ENCODE measurements at regions not wholly inside any gene's neighbourhood (a gene's known extent, or its start where the extent isn't known, plus 50 kb on each side); places are given as distances from the start of the nearest gene placed in this dataset.

GRCh38 chr10:10927608-10928007 lies 90.1 kb upstream of the CELF2 start:
- no peak for DNase-seq

DNA sequence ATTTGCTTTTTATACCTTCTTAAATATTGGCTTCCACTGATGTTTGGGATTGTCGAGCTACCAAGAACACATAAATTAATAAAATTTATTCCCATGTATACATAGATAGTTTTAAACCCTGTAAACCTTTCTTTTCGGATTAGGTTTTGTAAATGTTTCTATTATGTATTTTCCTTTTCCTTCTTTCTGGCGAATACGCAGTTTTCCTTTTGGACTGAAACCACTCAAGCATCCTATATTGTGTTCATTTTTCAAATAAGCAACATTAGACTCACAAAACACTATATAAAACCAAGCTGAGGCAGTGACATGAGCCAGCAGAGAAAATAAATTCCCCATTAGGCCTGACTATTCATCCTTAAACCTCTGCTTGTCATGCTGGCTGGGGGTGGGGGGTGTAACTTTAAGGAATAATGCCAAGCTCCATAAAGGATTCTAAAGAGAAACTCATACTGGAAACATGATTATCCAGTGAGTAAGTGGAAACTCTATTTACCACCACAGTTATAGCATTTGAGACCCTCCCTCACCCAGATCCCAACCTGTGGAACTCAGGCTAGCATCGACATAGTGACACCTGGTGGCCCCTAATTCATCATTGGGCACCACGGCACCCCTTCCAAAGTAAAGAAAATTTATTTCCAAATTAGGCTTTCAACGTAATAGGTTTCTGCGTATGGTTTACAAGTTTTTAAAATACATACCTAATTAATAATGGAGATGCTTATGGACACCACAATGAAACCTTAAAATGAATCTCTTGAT lies 86.5 kb upstream of the CELF2 start:
- DNase-seq = no peak

DNA sequence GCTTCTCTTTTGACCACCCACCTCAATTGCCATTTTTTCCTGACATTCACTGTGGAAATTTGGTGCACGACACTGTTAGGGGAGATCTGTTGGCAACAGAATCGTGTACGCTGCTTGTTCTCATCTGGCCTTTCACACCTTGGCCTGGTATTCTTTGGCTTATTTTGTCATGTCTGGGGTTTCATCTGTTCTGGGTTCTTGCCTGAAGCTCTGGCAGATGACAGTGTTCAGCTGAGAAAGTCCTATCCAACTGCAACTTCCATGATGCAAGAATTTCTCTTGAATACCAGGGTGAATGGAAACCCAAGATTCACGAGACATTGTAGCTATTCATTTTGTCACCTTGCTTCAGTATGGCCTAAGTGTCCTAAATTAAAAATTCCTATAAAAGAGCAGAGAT lies 82.6 kb upstream of the CELF2 start:
- DNase-seq = no peak

DNA sequence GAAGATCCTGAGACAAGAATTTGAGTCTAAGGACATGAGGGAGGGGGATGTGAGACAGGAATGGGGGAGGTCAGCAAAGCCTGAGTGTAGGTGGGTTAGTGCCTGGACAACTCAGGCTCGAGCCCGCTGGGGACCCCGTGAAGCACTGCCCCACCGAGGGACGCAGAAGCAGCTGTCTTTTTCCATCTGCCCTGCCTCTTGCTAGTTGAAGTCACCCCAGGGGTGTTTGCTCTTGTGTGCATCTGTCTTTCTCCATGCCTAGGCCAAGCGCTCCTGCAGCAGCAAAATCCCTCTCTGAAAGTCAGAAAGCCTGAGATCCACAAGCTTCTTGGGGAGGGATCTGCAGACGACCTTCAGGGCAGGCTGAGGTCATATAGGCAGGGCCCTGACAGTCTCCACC lies 79.0 kb upstream of the CELF2 start:
- no peak for DNase-seq

- DNase-seq = no peak
These were observed 76.4 kb upstream of the CELF2 start for GRCh38 chr10:10941127-10941730.

DNA sequence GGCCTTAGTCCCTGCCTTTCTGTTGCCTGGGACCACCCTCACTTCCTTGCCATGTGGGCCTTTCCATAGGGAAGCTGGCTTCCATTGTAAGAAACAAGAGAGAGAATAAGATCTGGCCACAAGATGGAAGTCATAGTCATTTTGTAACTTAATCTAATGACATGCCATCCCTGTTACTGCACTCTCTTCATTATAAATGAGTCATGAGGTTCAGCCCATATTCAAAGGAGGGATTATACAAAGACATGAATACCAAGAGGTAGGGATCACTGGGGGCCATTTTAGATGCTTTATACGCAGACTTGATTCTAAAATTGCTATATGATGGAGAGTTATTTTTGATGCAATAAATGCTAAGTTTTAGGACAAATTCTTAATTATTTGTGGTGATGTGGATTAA lies 75.2 kb upstream of the CELF2 start:
- DNase-seq = no peak

GRCh38 chr10:10946081-10946480 lies 71.6 kb upstream of the CELF2 start:
- no peak for DNase-seq

GRCh38 chr10:10946801-10947200 lies 70.9 kb upstream of the CELF2 start:
- no peak for DNase-seq

DNA sequence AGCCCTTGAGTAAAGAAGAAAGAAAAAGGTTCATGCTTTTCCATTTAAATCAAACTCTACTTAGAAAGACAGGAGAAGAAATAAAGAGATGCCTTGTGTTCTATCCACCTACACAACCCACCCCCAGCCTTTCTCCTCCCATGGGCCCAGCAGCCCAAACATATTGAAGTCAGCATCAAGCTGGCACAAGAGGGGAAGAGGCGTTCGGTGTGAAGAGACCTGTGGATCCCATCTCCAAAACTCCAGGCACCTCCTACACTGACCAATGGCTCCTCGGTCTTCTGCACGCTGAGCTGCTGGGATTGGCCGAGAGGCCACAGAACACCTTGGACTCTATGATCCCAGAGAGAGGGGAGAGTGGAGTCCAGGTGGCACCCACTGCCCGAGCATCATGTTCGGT lies 66.0 kb upstream of the CELF2 start:
- DNase-seq = no peak

- no peak for DNase-seq
These were observed 64.9 kb upstream of the CELF2 start for GRCh38 chr10:10952800-10953199.

- no peak for DNase-seq
These were observed 60.8 kb upstream of the CELF2 start for GRCh38 chr10:10956681-10957542.

- no peak for DNase-seq
These were observed 59.6 kb upstream of the CELF2 start for GRCh38 chr10:10958041-10958440.

- no peak for DNase-seq
These were observed 58.0 kb upstream of the CELF2 start for GRCh38 chr10:10959666-10960065.

- no peak for DNase-seq
These were observed 57.1 kb upstream of the CELF2 start for GRCh38 chr10:10960534-10960933.

DNA sequence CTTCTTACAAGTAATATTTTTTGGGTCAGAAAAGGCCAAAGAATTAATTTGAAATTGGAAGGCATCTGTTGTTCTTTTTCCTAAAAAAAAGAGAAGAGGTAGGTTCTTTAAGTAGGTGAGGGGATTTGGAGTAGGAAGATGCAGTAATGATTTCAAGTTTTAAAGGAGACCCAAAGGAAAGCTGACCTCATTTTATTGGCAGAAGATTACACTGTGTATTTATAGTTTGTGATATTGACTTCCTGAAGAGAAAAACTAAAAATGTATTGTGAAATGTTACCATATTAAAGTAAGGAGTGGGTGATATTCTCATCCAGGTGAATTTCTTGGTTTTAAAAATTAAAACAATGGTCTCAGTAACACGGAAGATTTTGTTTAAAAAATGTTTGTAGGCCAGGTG lies 56.6 kb upstream of the CELF2 start:
- DNase-seq = no peak

GRCh38 chr10:10967029-10967428 lies 50.6 kb upstream of the CELF2 start:
- no peak for DNase-seq

- DNase-seq = no peak
These were observed 50.0 kb upstream of the CELF2 start for GRCh38 chr10:10967581-10968256.

Data from left hindlimb (tissue), 1 donor.